ENCODE measurements at regions not wholly inside any gene's neighbourhood (a gene's known extent, or its start where the extent isn't known, plus 50 kb on each side); places are given as distances from the start of the nearest gene placed in this dataset.
"Not testable (repeated sequence)": the region's sequence is repeated elsewhere in the genome, so short reads cannot be mapped to it uniquely, and the experiment has no call there.

DNA sequence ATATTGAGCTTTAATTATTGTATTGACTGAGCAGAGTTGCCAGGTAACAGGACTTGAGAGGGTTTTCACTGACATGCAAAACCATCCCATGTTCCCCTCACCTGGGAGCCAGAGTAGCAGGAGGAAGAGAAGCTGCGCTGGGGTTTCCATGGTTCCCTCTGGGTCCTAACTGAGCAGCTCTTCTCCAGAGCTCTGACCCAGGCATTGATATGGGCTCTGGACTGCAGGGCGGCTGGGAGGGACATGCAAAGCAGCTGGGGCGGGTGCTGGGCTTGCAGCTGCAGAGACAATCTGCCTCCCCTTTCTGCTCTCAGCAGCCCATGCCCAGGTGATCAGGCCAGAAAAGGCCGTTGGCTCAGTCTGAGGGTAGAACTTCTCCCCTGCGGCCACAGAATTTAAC lies 451.5 kb downstream of the RPIA start:
- H3K4me1 Mint-ChIP-seq = peaks cover 14% of the 10 kb centered on the region
- not testable (repeated sequence) for H3K27me3 Mint-ChIP-seq (ENCODE audit: insufficient read depth, low read depth, poor library complexity); H3F3A ChIP-seq (replicated peaks; ENCODE audit: low read depth); H3K27me3 ChIP-seq (ENCODE audit: insufficient read depth); H3K79me2 ChIP-seq (replicated peaks; ENCODE audit: insufficient read depth); H3K27ac ChIP-seq (ENCODE audit: low read depth); H3K4me3 ChIP-seq; H3K4me2 ChIP-seq; H3K27ac Mint-ChIP-seq; H3K36me3 ChIP-seq (ENCODE audit: insufficient read depth); H3K4me3 Mint-ChIP-seq; H3K36me3 Mint-ChIP-seq (ENCODE audit: low read depth); H3K4me1 ChIP-seq (ENCODE audit: insufficient read depth); H4K20me1 ChIP-seq (replicated peaks; ENCODE audit: insufficient read depth); H3K9me2 ChIP-seq (ENCODE audit: insufficient read depth); H3K9me3 Mint-ChIP-seq
- DNase-seq (ENCODE audit: low spot score) (peak; percentile 34), ATAC-seq (peak; percentile 83)
- H2AFZ ChIP-seq = peak overlapping the region; percentile 83
- TF ChIP-seq, protein P1, sequence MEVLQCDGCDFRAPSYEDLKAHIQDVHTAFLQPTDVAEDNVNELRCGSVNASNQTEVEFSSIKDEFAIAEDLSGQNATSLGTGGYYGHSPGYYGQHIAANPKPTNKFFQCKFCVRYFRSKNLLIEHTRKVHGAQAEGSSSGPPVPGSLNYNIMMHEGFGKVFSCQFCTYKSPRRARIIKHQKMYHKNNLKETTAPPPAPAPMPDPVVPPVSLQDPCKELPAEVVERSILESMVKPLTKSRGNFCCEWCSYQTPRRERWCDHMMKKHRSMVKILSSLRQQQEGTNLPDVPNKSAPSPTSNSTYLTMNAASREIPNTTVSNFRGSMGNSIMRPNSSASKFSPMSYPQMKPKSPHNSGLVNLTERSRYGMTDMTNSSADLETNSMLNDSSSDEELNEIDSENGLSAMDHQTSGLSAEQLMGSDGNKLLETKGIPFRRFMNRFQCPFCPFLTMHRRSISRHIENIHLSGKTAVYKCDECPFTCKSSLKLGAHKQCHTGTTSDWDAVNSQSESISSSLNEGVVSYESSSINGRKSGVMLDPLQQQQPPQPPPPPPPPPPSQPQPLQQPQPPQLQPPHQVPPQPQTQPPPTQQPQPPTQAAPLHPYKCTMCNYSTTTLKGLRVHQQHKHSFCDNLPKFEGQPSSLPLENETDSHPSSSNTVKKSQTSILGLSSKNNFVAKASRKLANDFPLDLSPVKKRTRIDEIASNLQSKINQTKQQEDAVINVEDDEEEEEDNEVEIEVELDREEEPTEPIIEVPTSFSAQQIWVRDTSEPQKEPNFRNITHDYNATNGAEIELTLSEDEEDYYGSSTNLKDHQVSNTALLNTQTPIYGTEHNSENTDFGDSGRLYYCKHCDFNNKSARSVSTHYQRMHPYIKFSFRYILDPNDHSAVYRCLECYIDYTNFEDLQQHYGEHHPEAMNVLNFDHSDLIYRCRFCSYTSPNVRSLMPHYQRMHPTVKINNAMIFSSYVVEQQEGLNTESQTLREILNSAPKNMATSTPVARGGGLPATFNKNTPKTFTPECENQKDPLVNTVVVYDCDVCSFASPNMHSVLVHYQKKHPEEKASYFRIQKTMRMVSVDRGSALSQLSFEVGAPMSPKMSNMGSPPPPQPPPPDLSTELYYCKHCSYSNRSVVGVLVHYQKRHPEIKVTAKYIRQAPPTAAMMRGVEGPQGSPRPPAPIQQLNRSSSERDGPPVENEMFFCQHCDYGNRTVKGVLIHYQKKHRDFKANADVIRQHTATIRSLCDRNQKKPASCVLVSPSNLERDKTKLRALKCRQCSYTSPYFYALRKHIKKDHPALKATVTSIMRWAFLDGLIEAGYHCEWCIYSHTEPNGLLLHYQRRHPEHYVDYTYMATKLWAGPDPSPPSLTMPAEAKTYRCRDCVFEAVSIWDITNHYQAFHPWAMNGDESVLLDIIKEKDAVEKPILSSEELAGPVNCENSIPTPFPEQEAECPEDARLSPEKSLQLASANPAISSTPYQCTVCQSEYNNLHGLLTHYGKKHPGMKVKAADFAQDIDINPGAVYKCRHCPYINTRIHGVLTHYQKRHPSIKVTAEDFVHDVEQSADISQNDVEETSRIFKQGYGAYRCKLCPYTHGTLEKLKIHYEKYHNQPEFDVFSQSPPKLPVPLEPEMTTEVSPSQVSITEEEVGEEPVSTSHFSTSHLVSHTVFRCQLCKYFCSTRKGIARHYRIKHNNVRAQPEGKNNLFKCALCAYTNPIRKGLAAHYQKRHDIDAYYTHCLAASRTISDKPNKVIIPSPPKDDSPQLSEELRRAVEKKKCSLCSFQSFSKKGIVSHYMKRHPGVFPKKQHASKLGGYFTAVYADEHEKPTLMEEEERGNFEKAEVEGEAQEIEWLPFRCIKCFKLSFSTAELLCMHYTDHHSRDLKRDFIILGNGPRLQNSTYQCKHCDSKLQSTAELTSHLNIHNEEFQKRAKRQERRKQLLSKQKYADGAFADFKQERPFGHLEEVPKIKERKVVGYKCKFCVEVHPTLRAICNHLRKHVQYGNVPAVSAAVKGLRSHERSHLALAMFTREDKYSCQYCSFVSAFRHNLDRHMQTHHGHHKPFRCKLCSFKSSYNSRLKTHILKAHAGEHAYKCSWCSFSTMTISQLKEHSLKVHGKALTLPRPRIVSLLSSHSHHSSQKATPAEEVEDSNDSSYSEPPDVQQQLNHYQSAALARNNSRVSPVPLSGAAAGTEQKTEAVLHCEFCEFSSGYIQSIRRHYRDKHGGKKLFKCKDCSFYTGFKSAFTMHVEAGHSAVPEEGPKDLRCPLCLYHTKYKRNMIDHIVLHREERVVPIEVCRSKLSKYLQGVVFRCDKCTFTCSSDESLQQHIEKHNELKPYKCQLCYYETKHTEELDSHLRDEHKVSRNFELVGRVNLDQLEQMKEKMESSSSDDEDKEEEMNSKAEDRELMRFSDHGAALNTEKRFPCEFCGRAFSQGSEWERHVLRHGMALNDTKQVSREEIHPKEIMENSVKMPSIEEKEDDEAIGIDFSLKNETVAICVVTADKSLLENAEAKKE (CRISPR knock-in tag; IDR thresholded peaks at IDR 0.05) = 0 out of 2 replicates have a peak, but pooled peaks have one; percentile 59

DNA sequence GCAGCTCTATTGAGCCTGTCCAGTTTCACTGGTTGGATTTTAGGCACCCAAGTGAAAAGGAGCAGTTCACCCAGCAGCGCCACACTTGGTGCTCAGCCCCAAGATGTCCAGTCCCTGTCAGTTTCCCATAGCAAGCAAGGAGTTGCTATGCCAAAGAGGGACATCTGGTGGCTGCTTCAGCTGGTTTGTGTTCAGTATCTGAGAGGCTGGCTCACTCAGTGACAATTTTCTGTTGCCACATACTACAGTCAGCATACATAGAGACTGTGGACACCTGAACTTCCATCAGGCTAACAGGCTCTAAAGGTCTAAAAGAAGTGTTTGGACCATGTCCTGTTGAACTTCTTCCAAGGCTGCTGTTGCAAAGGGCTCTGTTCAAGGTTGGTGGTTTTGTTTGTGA lies 453.9 kb downstream of the RPIA start:
- H3K9me3 Mint-ChIP-seq; H3K27me3 ChIP-seq (ENCODE audit: insufficient read depth); H3K4me3 ChIP-seq; H3K4me2 ChIP-seq; H3K4me1 ChIP-seq (ENCODE audit: insufficient read depth); H2AFZ ChIP-seq; H3K27me3 Mint-ChIP-seq (ENCODE audit: insufficient read depth, low read depth, poor library complexity); H3K79me2 ChIP-seq (replicated peaks; ENCODE audit: insufficient read depth); ATAC-seq; H3K36me3 ChIP-seq (ENCODE audit: insufficient read depth); H3F3A ChIP-seq (replicated peaks; ENCODE audit: low read depth); H4K20me1 ChIP-seq (replicated peaks; ENCODE audit: insufficient read depth); H3K4me3 Mint-ChIP-seq; H3K36me3 Mint-ChIP-seq (ENCODE audit: low read depth); H3K9me2 ChIP-seq (ENCODE audit: insufficient read depth); H3K27ac ChIP-seq (ENCODE audit: low read depth); H3K27ac Mint-ChIP-seq: not testable (repeated sequence)
- peaks cover 14% of the 10 kb centered on the region for H3K4me1 Mint-ChIP-seq
- DNase-seq (ENCODE audit: low spot score) = peak; percentile 8
- TF ChIP-seq, protein P2, sequence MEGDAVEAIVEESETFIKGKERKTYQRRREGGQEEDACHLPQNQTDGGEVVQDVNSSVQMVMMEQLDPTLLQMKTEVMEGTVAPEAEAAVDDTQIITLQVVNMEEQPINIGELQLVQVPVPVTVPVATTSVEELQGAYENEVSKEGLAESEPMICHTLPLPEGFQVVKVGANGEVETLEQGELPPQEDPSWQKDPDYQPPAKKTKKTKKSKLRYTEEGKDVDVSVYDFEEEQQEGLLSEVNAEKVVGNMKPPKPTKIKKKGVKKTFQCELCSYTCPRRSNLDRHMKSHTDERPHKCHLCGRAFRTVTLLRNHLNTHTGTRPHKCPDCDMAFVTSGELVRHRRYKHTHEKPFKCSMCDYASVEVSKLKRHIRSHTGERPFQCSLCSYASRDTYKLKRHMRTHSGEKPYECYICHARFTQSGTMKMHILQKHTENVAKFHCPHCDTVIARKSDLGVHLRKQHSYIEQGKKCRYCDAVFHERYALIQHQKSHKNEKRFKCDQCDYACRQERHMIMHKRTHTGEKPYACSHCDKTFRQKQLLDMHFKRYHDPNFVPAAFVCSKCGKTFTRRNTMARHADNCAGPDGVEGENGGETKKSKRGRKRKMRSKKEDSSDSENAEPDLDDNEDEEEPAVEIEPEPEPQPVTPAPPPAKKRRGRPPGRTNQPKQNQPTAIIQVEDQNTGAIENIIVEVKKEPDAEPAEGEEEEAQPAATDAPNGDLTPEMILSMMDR (conservative IDR thresholded peaks at IDR 0.05; ENCODE audit: low read depth in 2 of 2) = peak in 1 of 2 experiments; percentile 55; a peak in 2 of 4 replicates

DNA sequence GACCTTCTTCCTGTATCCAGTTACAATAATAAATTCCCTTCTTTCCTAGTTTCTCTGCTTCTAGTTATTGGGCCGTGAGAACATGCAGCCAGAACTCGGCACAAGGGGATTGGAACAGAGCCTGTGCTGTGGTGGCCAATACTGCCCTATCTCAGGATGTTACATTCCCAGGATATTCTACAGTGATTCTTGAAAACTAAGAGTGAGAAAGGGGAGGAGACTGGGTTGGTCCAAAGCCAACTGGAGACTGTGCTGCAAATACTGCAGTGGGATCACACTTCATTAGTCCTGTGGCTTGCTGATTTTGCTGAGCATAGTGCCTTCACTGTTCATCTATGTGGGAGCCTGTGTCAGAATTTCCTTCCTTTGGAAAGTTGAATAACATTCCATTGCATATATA lies 456.8 kb downstream of the RPIA start:
- H3K27me3 Mint-ChIP-seq (ENCODE audit: insufficient read depth, low read depth, poor library complexity); H3K4me3 Mint-ChIP-seq; H3K9me3 Mint-ChIP-seq; H3K27ac Mint-ChIP-seq; ATAC-seq; H3K79me2 ChIP-seq (replicated peaks; ENCODE audit: insufficient read depth); H3F3A ChIP-seq (replicated peaks; ENCODE audit: low read depth); H3K4me2 ChIP-seq; H3K36me3 Mint-ChIP-seq (ENCODE audit: low read depth); H3K4me1 ChIP-seq (ENCODE audit: insufficient read depth); H3K4me3 ChIP-seq; H3K27me3 ChIP-seq (ENCODE audit: insufficient read depth); H3K9me2 ChIP-seq (ENCODE audit: insufficient read depth); H3K4me1 Mint-ChIP-seq; H3K27ac ChIP-seq (ENCODE audit: low read depth); H3K36me3 ChIP-seq (ENCODE audit: insufficient read depth); DNase-seq (ENCODE audit: low spot score); H4K20me1 ChIP-seq (replicated peaks; ENCODE audit: insufficient read depth): not testable (repeated sequence)
- H2AFZ ChIP-seq = peak overlapping the region; percentile 32; the same call in 1 of the 2 replicates

DNA sequence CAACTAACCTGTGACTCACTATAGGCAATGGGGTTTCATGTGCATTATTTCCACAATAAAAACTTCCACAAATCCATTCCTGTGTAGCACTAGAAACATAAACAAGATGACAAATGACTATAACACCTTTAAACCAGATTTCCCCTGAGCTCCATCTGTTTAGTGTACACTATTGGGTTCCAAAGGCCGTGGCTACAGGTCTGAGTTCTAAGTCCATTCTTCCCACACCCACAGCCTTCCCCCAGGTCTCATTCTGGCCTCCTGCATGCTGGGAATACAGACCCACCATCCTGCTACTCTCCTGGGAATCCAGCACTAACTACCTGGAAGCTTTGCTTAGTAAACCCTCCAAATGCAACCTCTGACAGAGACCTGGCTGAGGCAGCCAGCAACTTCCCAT lies 460.2 kb downstream of the RPIA start:
- H3K36me3 ChIP-seq (ENCODE audit: insufficient read depth); H4K20me1 ChIP-seq (replicated peaks; ENCODE audit: insufficient read depth); ATAC-seq; H3K9me2 ChIP-seq (ENCODE audit: insufficient read depth); H3K9me3 Mint-ChIP-seq; H3K79me2 ChIP-seq (replicated peaks; ENCODE audit: insufficient read depth); H3F3A ChIP-seq (replicated peaks; ENCODE audit: low read depth); H2AFZ ChIP-seq; H3K27me3 Mint-ChIP-seq (ENCODE audit: insufficient read depth, low read depth, poor library complexity); DNase-seq (ENCODE audit: low spot score); H3K36me3 Mint-ChIP-seq (ENCODE audit: low read depth); H3K27ac ChIP-seq (ENCODE audit: low read depth); H3K27ac Mint-ChIP-seq; H3K4me1 ChIP-seq (ENCODE audit: insufficient read depth); H3K4me2 ChIP-seq; H3K4me3 Mint-ChIP-seq; H3K4me3 ChIP-seq; H3K27me3 ChIP-seq (ENCODE audit: insufficient read depth); H3K4me1 Mint-ChIP-seq: not testable (repeated sequence)
